ENCODE measurements at regions not wholly inside any gene's neighbourhood (a gene's known extent, or its start where the extent isn't known, plus 50 kb on each side); places are given as distances from the start of the nearest gene placed in this dataset.
A peak's percentile ranks its signal among the peaks of the same experiment; 100 is the strongest.

DNA sequence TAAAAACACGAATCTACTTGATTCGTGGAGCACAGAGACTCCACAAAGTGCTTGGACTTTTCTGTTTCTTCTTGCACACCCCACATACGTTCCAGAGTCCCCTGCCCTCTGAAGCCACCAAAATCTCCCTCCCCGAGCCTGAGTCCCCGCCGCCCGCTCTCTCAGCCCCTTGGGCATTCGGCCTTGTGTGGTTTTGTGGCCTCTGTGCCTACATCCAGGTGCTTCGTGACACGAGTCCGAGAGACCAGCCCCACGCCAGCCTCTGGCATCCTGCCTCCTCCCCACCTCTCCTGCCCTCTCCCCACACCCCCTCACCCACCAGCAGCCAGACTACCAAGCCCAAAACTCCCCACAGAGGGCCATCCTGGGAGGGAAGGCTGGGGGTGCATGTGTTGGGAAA is 87.8 kb upstream of the PPP1R26 start:
- Mint-ChIP-seq H3K4me3 (ENCODE audit: unreplicated experiment) (no peak overlapping the region), H3K27me3 (ENCODE audit: unreplicated experiment) (peaks cover 7% of the 10 kb centered on the region), H3K9me3 (ENCODE audit: unreplicated experiment) (peaks cover 10% of the 10 kb centered on the region), H3K36me3 (ENCODE audit: low read depth, unreplicated experiment) (peaks cover 8% of the 10 kb centered on the region), H3K27ac (ENCODE audit: unreplicated experiment) (no peak overlapping the region), H3K4me1 (ENCODE audit: unreplicated experiment) (no peaks in the 10 kb centered on the region)
- DNase-seq (ENCODE audit: low spot score) = no peak
- TF ChIP-seq, protein P1, sequence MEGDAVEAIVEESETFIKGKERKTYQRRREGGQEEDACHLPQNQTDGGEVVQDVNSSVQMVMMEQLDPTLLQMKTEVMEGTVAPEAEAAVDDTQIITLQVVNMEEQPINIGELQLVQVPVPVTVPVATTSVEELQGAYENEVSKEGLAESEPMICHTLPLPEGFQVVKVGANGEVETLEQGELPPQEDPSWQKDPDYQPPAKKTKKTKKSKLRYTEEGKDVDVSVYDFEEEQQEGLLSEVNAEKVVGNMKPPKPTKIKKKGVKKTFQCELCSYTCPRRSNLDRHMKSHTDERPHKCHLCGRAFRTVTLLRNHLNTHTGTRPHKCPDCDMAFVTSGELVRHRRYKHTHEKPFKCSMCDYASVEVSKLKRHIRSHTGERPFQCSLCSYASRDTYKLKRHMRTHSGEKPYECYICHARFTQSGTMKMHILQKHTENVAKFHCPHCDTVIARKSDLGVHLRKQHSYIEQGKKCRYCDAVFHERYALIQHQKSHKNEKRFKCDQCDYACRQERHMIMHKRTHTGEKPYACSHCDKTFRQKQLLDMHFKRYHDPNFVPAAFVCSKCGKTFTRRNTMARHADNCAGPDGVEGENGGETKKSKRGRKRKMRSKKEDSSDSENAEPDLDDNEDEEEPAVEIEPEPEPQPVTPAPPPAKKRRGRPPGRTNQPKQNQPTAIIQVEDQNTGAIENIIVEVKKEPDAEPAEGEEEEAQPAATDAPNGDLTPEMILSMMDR (IDR thresholded peaks at IDR 0.05; ENCODE audit: unreplicated experiment) = no peak

DNA sequence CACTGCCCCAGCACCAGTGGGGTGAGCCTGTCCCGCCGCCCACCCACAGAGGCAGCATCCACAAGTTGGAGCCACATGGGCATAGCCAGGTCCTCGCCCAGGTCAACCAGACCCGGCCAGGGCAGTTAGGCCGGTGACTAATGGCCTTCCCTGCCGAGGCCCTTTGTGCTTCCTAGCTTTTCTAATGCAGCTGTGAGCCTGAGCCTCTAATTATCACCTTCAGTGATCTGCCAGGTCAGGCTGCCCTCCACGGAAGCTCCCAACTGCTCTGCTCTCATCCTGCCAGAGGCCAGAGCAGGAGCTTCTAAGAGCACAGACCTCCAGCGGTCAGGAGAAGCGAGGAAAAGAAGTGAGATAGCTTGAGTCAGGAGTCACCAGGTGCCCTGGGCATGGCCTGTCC is 87.1 kb upstream of the PPP1R26 start:
- no peak overlapping the region for H3K27ac Mint-ChIP-seq (ENCODE audit: unreplicated experiment)

DNA sequence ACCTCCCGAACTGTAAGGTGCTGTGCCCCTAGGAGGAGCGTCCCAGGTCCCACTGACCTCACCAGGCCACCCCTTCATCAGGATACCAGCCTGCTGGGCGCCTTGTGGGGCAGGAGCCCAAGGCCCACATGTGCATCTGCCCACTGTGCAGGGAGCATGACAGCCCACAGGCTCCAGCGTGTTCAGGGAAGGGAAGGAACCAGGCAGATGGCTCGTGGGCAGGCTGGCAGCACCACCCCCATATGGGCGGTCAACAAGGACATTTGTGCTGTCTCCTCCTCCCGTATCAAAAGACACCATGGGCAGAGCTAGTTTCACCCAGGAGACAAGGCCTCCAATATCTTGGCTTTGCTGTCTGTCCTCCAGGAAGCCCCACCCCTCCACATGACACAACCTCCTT is 85.5 kb upstream of the PPP1R26 start:
- Mint-ChIP-seq H3K27ac (ENCODE audit: unreplicated experiment) (no peak overlapping the region), H3K27me3 (ENCODE audit: unreplicated experiment) (peaks cover 9% of the 10 kb centered on the region), H3K36me3 (ENCODE audit: low read depth, unreplicated experiment) (peaks cover 8% of the 10 kb centered on the region), H3K4me1 (ENCODE audit: unreplicated experiment) (no peaks in the 10 kb centered on the region), H3K4me3 (ENCODE audit: unreplicated experiment) (no peak overlapping the region), H3K9me3 (ENCODE audit: unreplicated experiment) (peaks cover 10% of the 10 kb centered on the region)
- no peak for DNase-seq (ENCODE audit: low spot score)
- TF ChIP-seq, protein P1 (IDR thresholded peaks at IDR 0.05; ENCODE audit: unreplicated experiment) = no peak

More for the DNA sequence above, 87.1 kb upstream of the PPP1R26 start:
- peaks cover 8% of the 10 kb centered on the region for H3K36me3 Mint-ChIP-seq (ENCODE audit: low read depth, unreplicated experiment)
- DNase-seq (ENCODE audit: low spot score) = no peak
- no peak overlapping the region for H3K4me3 Mint-ChIP-seq (ENCODE audit: unreplicated experiment)
- peaks cover 7% of the 10 kb centered on the region for H3K27me3 Mint-ChIP-seq (ENCODE audit: unreplicated experiment)
- TF ChIP-seq, protein P1 (IDR thresholded peaks at IDR 0.05; ENCODE audit: unreplicated experiment) = no peak
- peaks cover 10% of the 10 kb centered on the region for H3K9me3 Mint-ChIP-seq (ENCODE audit: unreplicated experiment)
- no peaks in the 10 kb centered on the region for H3K4me1 Mint-ChIP-seq (ENCODE audit: unreplicated experiment)

DNA sequence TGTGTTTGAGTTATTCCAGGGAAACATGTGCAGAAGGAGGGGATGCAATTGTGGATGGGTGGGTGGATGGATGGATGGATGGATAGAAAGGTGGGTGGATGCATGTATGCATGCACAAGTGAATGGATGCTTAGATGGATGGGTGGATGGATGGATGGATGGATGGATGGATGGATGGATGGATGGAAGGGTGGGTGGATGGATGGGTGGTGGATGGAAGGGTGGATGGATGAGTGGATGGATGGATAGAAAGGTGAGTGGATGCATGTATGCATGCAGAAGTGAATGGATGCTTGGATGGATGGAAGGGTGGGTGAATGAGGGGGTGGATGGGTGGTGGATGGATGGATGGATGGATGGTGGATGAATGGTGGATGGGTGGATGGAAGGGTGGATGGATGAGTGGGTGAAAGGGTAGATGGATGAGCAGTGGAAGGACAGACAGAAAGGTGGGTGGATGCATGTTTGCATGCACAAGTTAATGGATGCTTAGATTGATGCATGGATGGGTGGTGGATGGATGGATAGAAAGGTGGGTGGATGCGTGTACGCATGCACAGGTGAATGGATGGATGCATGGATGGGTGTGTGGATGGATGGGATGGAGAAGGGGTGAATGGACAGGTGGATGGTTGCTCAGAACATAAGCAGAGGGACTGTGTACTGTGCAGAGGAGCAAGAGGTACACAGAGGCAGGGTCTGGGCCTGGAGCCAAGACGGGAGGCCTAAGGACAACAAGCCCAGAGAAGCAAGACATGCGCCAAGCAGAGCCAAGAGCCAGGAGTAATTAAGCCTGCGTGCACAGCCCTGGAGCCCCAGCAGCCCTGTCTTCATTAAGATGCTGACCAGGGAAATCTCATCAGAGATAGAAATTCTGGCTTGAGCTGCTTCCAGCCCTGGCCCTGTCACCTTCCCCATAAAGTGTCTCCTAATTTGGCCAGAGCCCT is 84.6 kb upstream of the PPP1R26 start:
- H3K36me3 Mint-ChIP-seq (ENCODE audit: low read depth, unreplicated experiment) = peaks cover 8% of the 10 kb centered on the region
- TF ChIP-seq, protein P1 (IDR thresholded peaks at IDR 0.05; ENCODE audit: unreplicated experiment) = no peak
- peak overlapping the region; percentile 11 for H3K27ac Mint-ChIP-seq (ENCODE audit: unreplicated experiment)
- H3K9me3 Mint-ChIP-seq (ENCODE audit: unreplicated experiment) = peaks cover 10% of the 10 kb centered on the region
- no peaks in the 10 kb centered on the region for H3K4me1 Mint-ChIP-seq (ENCODE audit: unreplicated experiment)
- peaks cover 9% of the 10 kb centered on the region for H3K27me3 Mint-ChIP-seq (ENCODE audit: unreplicated experiment)
- no peak for DNase-seq (ENCODE audit: low spot score)
- peak overlapping the region; percentile 49 for H3K4me3 Mint-ChIP-seq (ENCODE audit: unreplicated experiment)

DNA sequence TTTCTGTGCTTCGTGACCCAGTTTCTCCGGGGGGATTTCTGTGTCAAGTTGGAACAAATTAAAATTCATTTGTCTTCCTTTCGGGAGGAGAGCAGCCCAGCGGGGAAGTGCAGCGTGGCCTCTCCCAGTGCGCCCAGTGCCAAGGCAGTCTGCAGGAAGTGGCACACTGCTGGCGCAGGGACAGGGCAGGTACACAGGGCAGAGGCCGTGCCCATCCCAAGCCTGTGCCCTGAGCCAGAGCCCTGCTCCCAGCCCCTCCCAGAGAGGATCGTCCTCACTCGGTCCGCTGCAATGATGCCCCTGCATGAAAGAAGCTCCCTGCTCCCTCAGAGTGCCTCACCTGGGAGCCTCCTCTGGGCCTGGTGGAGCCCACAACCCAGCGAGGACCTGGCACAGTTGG is 82.4 kb upstream of the PPP1R26 start:
- no peak for DNase-seq (ENCODE audit: low spot score)
- Mint-ChIP-seq H3K27ac (ENCODE audit: unreplicated experiment) (no peak overlapping the region), H3K4me3 (ENCODE audit: unreplicated experiment) (no peak overlapping the region), H3K9me3 (ENCODE audit: unreplicated experiment) (peaks cover 10% of the 10 kb centered on the region), H3K36me3 (ENCODE audit: low read depth, unreplicated experiment) (peaks cover 8% of the 10 kb centered on the region), H3K27me3 (ENCODE audit: unreplicated experiment) (peaks cover 9% of the 10 kb centered on the region), H3K4me1 (ENCODE audit: unreplicated experiment) (no peaks in the 10 kb centered on the region)
- TF ChIP-seq, protein P1 (IDR thresholded peaks at IDR 0.05; ENCODE audit: unreplicated experiment) = no peak
